Neural cell (in vitro differentiated cells): ENCODE measurements at regions not wholly inside any gene's neighbourhood (a gene's known extent, or its start where the extent isn't known, plus 50 kb on each side); places are given as distances from the start of the nearest gene placed in this dataset.

Experiments used
- H2AFZ ChIP-seq: fragments of 200-600, 300-800 bp; sonication (generic), shearing (Covaris generic); 2 replicates; pipeline ENCODE4 v1.6.0; 2014; ENCODE audit warnings: low read depth, mild to moderate bottlenecking, antibody characterized with exemption, low read length, moderate library complexity
- H3F3A ChIP-seq: fragments of 200-600 bp; shearing (Covaris generic); 2 replicates; pipeline ENCODE4 v1.6.1; 2016; ENCODE audit warnings: mild to moderate bottlenecking, moderate library complexity, mixed read lengths, antibody characterized with exemption, low read length; ENCODE audit not compliant: insufficient read depth, poor library complexity, severe bottlenecking
- H3K27ac ChIP-seq: fragments of 200-600, 300-800 bp; sonication (generic), shearing (Covaris generic); 2 replicates; pipeline ENCODE4 v1.5.1; 2014; ENCODE audit warnings: mild to moderate bottlenecking, low read length, moderate library complexity
- H3K27me3 ChIP-seq: fragments of 300-800, 200-600 bp; sonication (generic), shearing (Covaris generic); 2 replicates; pipeline ENCODE4 v1.6.0; 2014; ENCODE audit warnings: mild to moderate bottlenecking, low read depth, low read length, moderate library complexity; ENCODE audit not compliant: insufficient read depth
- H3K36me3 ChIP-seq: fragments of 300-800, 200-600 bp; sonication (generic), shearing (Covaris generic); 2 replicates; pipeline ENCODE4 v1.5.1; 2014; ENCODE audit warnings: mild to moderate bottlenecking, antibody characterized with exemption, low read length, moderate library complexity; ENCODE audit not compliant: insufficient read depth
- H3K4me2 ChIP-seq: fragments of 300-800, 200-600 bp; sonication (generic), shearing (Covaris generic); 2 replicates; pipeline ENCODE4 v1.6.0; 2014; ENCODE audit warnings: mild to moderate bottlenecking, low read length
- H3K4me3 ChIP-seq: fragments of 300-800, 200-600 bp; sonication (generic), shearing (Covaris generic); 2 replicates; pipeline ENCODE4 v1.5.1; 2014; ENCODE audit warnings: mild to moderate bottlenecking, low read length, moderate library complexity
- H3K79me2 ChIP-seq: fragments of 200-600 bp; shearing (Covaris generic); replicated peaks from 2 replicates; pipeline ENCODE4 v1.6.0; 2014; ENCODE audit warnings: mild to moderate bottlenecking, low read length, moderate library complexity; ENCODE audit not compliant: insufficient read depth
- H3K9ac ChIP-seq: fragments of 300-800, 200-600 bp; sonication (generic), shearing (Covaris generic); 2 replicates; pipeline ENCODE4 v1.6.1; 2016; ENCODE audit warnings: mild to moderate bottlenecking, low read length, mixed read lengths
- H3K9me2 ChIP-seq: fragments of 200-600 bp; shearing (Covaris generic); 2 replicates; pipeline ENCODE4 v1.6.1; 2016; ENCODE audit warnings: mild to moderate bottlenecking, low read length, mixed read lengths; ENCODE audit not compliant: insufficient read depth
- H3K9me3 ChIP-seq: fragments of 200-600, 300-800 bp; sonication (generic), shearing (Covaris generic); 2 replicates; pipeline ENCODE4 v1.6.1; 2016; ENCODE audit warnings: mild to moderate bottlenecking, mixed run types, low read length, moderate library complexity, mixed read lengths
- H4K20me1 ChIP-seq: fragments of 200-600 bp; shearing (Covaris generic); 2 replicates; pipeline ENCODE4 v1.6.1; 2016; ENCODE audit warnings: mild to moderate bottlenecking, mixed run types; ENCODE audit not compliant: insufficient read depth
- CTCF ChIP-seq: fragments of 450-650 bp; IDR thresholded peaks from 2 replicates; pipeline ENCODE4 v1.5.1; 2014; ENCODE audit warnings: antibody characterized with exemption, mild to moderate bottlenecking, moderate library complexity; ENCODE audit not compliant: poor library complexity, severe bottlenecking
- EP300 ChIP-seq: fragments of 450-650 bp; conservative IDR thresholded peaks from 2 replicates; pipeline ENCODE4 v1.6.1; 2014; ENCODE audit warnings: antibody characterized with exemption, mild to moderate bottlenecking, moderate library complexity; ENCODE audit not compliant: poor library complexity, severe bottlenecking
- EZH2 ChIP-seq: fragments of 200-600, 300-800 bp; shearing (Covaris generic), sonication (generic); IDR thresholded peaks from 2 replicates; pipeline ENCODE4 v1.6.1; 2014; ENCODE audit warnings: antibody characterized with exemption, low read length, borderline replicate concordance, mild to moderate bottlenecking; ENCODE audit not compliant: insufficient read depth, poor library complexity, severe bottlenecking
- MXI1 ChIP-seq: fragments of 450-650 bp; conservative IDR thresholded peaks from 2 replicates; pipeline ENCODE4 v1.6.1; 2014; ENCODE audit warnings: antibody characterized with exemption, mild to moderate bottlenecking; ENCODE audit not compliant: poor library complexity, severe bottlenecking
- POLR2AphosphoS5 ChIP-seq: IDR thresholded peaks from 2 replicates; pipeline ENCODE4 v1.6.1; 2012
- RAD21 ChIP-seq: fragments of 450-650 bp; conservative IDR thresholded peaks from 2 replicates; pipeline ENCODE4 v1.6.1; 2014; ENCODE audit warnings: antibody characterized with exemption, mild to moderate bottlenecking, moderate library complexity
- REST ChIP-seq: IDR thresholded peaks from 2 replicates; pipeline ENCODE4 v1.6.1; 2012; ENCODE audit warnings: borderline replicate concordance
- SMC3 ChIP-seq: fragments of 450-650 bp; conservative IDR thresholded peaks from 2 replicates; pipeline ENCODE4 v1.6.1; 2014; ENCODE audit warnings: antibody characterized with exemption, mild to moderate bottlenecking, moderate library complexity; ENCODE audit not compliant: poor library complexity
- TAF1 ChIP-seq: IDR thresholded peaks from 2 replicates; pipeline ENCODE4 v1.6.1; 2012; ENCODE audit warnings: low read depth

- Histone ChIP-seq H2AFZ (no peak overlapping the region), H3K27me3 (no peaks in the 10 kb centered on the region), H3F3A (no peaks in the 10 kb centered on the region), H4K20me1 (no peaks in the 10 kb centered on the region), H3K79me2 (no peaks in the 10 kb centered on the region), H3K4me3 (no peak overlapping the region), H3K36me3 (no peaks in the 10 kb centered on the region), H3K4me2 (no peak overlapping the region), H3K27ac (no peak overlapping the region), H3K9me2 (no peaks in the 10 kb centered on the region), H3K9me3 (no peaks in the 10 kb centered on the region), H3K9ac (no peak overlapping the region)
- TF ChIP-seq EZH2 (no peak), POLR2AphosphoS5 (no peak), EP300 (no peak), SMC3 (no peak)
Observed at GRCh38 chr12:67810166-67810565, 161.6 kb downstream of the DYRK2 start.

- TF ChIP-seq SMC3 (no peak), MXI1 (no peak), POLR2AphosphoS5 (no peak), RAD21 (no peak), EP300 (no peak), REST (no peak), CTCF (no peak), EZH2 (no peak), TAF1 (no peak)
- H3K4me2 ChIP-seq: no peak overlapping the region
Observed at GRCh38 chr12:67811437-67812361, 163.2 kb downstream of the DYRK2 start.

More at GRCh38 chr12:67811437-67812361, 163.2 kb downstream of the DYRK2 start:
- no peaks in the 10 kb centered on the region for H3K36me3 ChIP-seq
- H4K20me1 ChIP-seq: no peaks in the 10 kb centered on the region
- no peaks in the 10 kb centered on the region for H3K9me3 ChIP-seq
- no peaks in the 10 kb centered on the region for H3K79me2 ChIP-seq
- H3K27me3 ChIP-seq: no peaks in the 10 kb centered on the region
- no peak overlapping the region for H2AFZ ChIP-seq
- no peak overlapping the region for H3K9ac ChIP-seq
- no peak overlapping the region for H3K27ac ChIP-seq
- H3K4me3 ChIP-seq: no peak overlapping the region
- H3F3A ChIP-seq: no peaks in the 10 kb centered on the region
- no peaks in the 10 kb centered on the region for H3K9me2 ChIP-seq
